B cell (primary cell): ENCODE measurements at regions not wholly inside any gene's neighbourhood (a gene's known extent, or its start where the extent isn't known, plus 50 kb on each side); places are given as distances from the start of the nearest gene placed in this dataset.

Experiments used
- ATAC-seq: fragments of 200-7000 bp; cut with Tn5 transposase; one replicate; pipeline ENCODE4 v1.10.0; 2021; ENCODE audit warnings: low read depth, mild to moderate bottlenecking, moderate number of reproducible peaks, moderate library complexity
- CTCF ChIA-PET: fragments of 350-600 bp; sonication (Branson Sonifier 250); formaldehyde crosslinking; loops from one replicate; lab custom pipeline; 2021; ENCODE audit warnings: antibody characterized with exemption, inconsistent platforms; lab: Charles Lee
- POLR2A ChIA-PET: fragments of 350-600 bp; sonication (Branson Sonifier 250); formaldehyde crosslinking; loops from one replicate; lab custom pipeline; 2021; ENCODE audit warnings: antibody characterized with exemption; lab: Charles Lee
- DNase-seq: peaks from one replicate; pipeline ENCODE4 v3.0.0; 2013
- H2AFZ ChIP-seq: 2 replicates; pipeline ENCODE4 v1.6.1; 2012; ENCODE audit warnings: mild to moderate bottlenecking, low read depth, low read length; ENCODE audit not compliant: insufficient read depth, poor library complexity, severe bottlenecking
- H3K27ac ChIP-seq, 2 donors: 1 replicate in 1 of 2; 2 replicates in 1 of 2; pipeline ENCODE4 v1.5.1; 2012 to 2013; ENCODE audit warnings: low read length in 2 of 2, mild to moderate bottlenecking in 2 of 2, moderate library complexity in 1 of 2
- H3K27me3 ChIP-seq, 4 experiments: fragments of 200-600 bp in 1 of 4; sonication (generic) in 1 of 4; replicated peaks in 1 of 4; 1 replicate in 2 of 4; 2 replicates in 2 of 4; pipeline versions ENCODE4 v1.6.1 to v1.7.0; 2013 to 2016; ENCODE audit warnings: low read length in 3 of 4, mild to moderate bottlenecking in 2 of 4, mixed read lengths in 1 of 4, moderate library complexity in 1 of 4; ENCODE audit not compliant: insufficient read depth in 4 of 4, control insufficient read depth in 3 of 4; ENCODE audit errors: control extremely low read depth in 1 of 4
- H3K36me3 ChIP-seq, 2 experiments: replicated peaks in 1 of 2; 1 replicate in 1 of 2; 2 replicates in 1 of 2; pipeline versions ENCODE4 v1.6.1 to v1.7.1; 2013; ENCODE audit warnings: low read length in 1 of 2; ENCODE audit not compliant: insufficient read depth in 2 of 2, control insufficient read depth in 1 of 2; ENCODE audit errors: control extremely low read depth in 1 of 2, extremely low read depth in 1 of 2
- H3K4me1 ChIP-seq, 2 donors: fragments of 200-600 bp in 1 of 2; sonication (generic) in 1 of 2; 1 replicate in 1 of 2; 2 replicates in 1 of 2; pipeline versions ENCODE4 v1.5.1 to v1.6.1; 2013 to 2017; ENCODE audit warnings: low read length in 2 of 2; ENCODE audit not compliant: control insufficient read depth in 2 of 2, insufficient read depth in 2 of 2
- H3K4me2 ChIP-seq: replicated peaks from 2 replicates; pipeline ENCODE3; 2012; ENCODE audit warnings: mild to moderate bottlenecking, low read depth, low read length; ENCODE audit not compliant: poor library complexity, severe bottlenecking
- H3K4me3 ChIP-seq, 5 experiments: fragments of 200-600 bp in 1 of 5; sonication (generic) in 1 of 5; 1 replicate in 3 of 5; 2 replicates in 2 of 5; pipeline versions ENCODE4 v1.5.1 to v1.7.0; 2011 to 2016; ENCODE audit warnings: low read length in 4 of 5, mild to moderate bottlenecking in 4 of 5, low read depth in 2 of 5, control low read depth in 1 of 5, moderate library complexity in 1 of 5; ENCODE audit not compliant: insufficient read depth in 1 of 5; ENCODE audit errors: control extremely low read depth in 1 of 5, extremely low read depth in 1 of 5
- H3K79me2 ChIP-seq: fragments of 200-600 bp; sonication (generic); one replicate; pipeline ENCODE4 v1.6.0; 2016; ENCODE audit warnings: low read length; ENCODE audit not compliant: control insufficient read depth, insufficient read depth
- H3K9ac ChIP-seq: fragments of 200-600 bp; sonication (generic); 2 replicates; pipeline ENCODE4 v1.6.1; 2017; ENCODE audit warnings: mild to moderate bottlenecking, low read length, moderate library complexity
- H3K9me3 ChIP-seq, 3 donors: one replicate each; pipeline versions ENCODE4 v1.6.1 to v1.7.1; 2013; ENCODE audit warnings: low read length in 2 of 3; ENCODE audit not compliant: control insufficient read depth in 2 of 3, insufficient read depth in 1 of 3; ENCODE audit errors: control extremely low read depth in 1 of 3
- H4K20me1 ChIP-seq: 2 replicates; pipeline ENCODE4 v1.6.0; 2012; ENCODE audit warnings: mild to moderate bottlenecking, low read length; ENCODE audit not compliant: insufficient read depth, control insufficient read depth, poor library complexity, severe bottlenecking
- H3K27ac Mint-ChIP-seq: one replicate; pipeline ENCODE4 v1.8.0; 2021; ENCODE audit warnings: mixed read lengths
- H3K27me3 Mint-ChIP-seq: one replicate; pipeline ENCODE4 v1.8.0; 2021; ENCODE audit warnings: mixed read lengths
- H3K4me1 Mint-ChIP-seq: one replicate; pipeline ENCODE4 v1.8.0; 2021; ENCODE audit warnings: mixed read lengths
- H3K4me3 Mint-ChIP-seq: one replicate; pipeline ENCODE4 v1.8.0; 2021; ENCODE audit warnings: mixed read lengths
- H3K9me3 Mint-ChIP-seq: one replicate; pipeline ENCODE4 v1.8.0; 2022; ENCODE audit warnings: mixed read lengths; ENCODE audit not compliant: insufficient read depth
- CTCF ChIP-seq: fragments of 200-600 bp; IDR thresholded peaks from one replicate; pipeline ENCODE4 v1.8.0; 2022; ENCODE audit warnings: antibody characterized with exemption, mild to moderate bottlenecking
- EZH2 ChIP-seq: IDR thresholded peaks from 2 replicates; pipeline ENCODE4 v1.6.1; 2012; ENCODE audit warnings: borderline replicate concordance, low read depth, mild to moderate bottlenecking, moderate library complexity, low read length; ENCODE audit not compliant: insufficient read depth, poor library complexity, severe bottlenecking
- WGBS: methylation state at CpG from one replicate; pipeline ENCODE4 v1.1.5; 2013; ENCODE audit warnings: missing lambda C conversion rate; ENCODE audit not compliant: insufficient coverage; 5-methylcytosine and 5-hydroxymethylcytosine counted together
- intact Hi-C: fragments of 100-400 bp; cut with micrococcal nuclease; formaldehyde crosslinking; loops from one replicate; pipeline ENCODE4 v1.10.0; 2022

GRCh38 chr10:60454336-60454735 is 64.7 kb upstream of the ANK3 start:
- Histone ChIP-seq H3K4me1 (peaks cover 0 to 4% of the 10 kb centered on the region in 2 donors), H3K4me3 (no peak overlapping the region), H3K27ac (no peak overlapping the region), H3K79me2 (no peaks in the 10 kb centered on the region), H2AFZ (no peak overlapping the region), H3K9ac (no peak overlapping the region), H4K20me1 (no peaks in the 10 kb centered on the region), H3K27me3 (no peaks in the 10 kb centered on the region), H3K4me2 (no peak overlapping the region), H3K9me3 (no peaks in the 10 kb centered on the region), H3K36me3 (no peaks in the 10 kb centered on the region)
- intact Hi-C loops = loop anchor here (10.0 kb wide), 1 partner anchor 60 kb away; no protein-coding TSS in a partner anchor
- ChIA-PET POLR2A (no interaction called here), CTCF (no interaction called here)
- Mint-ChIP-seq H3K9me3 (no peaks in the 10 kb centered on the region), H3K4me3 (no peak overlapping the region), H3K4me1 (peaks cover 15% of the 10 kb centered on the region), H3K27me3 (no peaks in the 10 kb centered on the region), H3K27ac (no peak overlapping the region)
- DNase-seq (no peak), ATAC-seq (no peak)
- TF ChIP-seq CTCF (no peak), EZH2 (no peak)
- WGBS = 100% methylated on average over 1 of the region's 3 CpGs

DNA sequence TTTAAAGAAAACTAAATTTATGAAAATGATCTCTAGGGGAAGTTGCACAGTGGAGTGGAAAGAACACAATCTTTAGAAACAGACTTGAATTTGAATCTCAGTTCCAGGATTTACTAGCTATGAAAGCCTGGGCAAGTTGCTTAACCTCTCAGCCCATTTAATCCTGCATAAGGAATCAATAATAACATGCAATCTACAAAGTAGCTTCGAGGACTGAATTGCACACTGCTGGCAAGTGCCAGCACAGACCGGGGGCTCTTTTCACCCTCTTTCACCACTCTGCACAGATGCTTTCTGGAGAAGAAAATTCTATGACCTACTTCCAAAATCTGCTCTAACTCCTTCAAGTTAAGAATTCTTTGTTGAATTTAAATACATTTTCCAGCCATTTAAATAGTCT is 63.4 kb upstream of the ANK3 start:
- DNase-seq (no peak), ATAC-seq (no peak)
- H4K20me1 ChIP-seq = no peaks in the 10 kb centered on the region
- Mint-ChIP-seq H3K27ac (no peak overlapping the region), H3K9me3 (no peaks in the 10 kb centered on the region), H3K4me1 (peaks cover 15% of the 10 kb centered on the region), H3K4me3 (no peak overlapping the region), H3K27me3 (no peaks in the 10 kb centered on the region)
- no peak overlapping the region for H3K4me3 ChIP-seq
- no peaks in the 10 kb centered on the region for H3K36me3 ChIP-seq
- H2AFZ ChIP-seq = no peak overlapping the region
- no peaks in the 10 kb centered on the region for H3K79me2 ChIP-seq
- TF ChIP-seq CTCF = no peak
- TF ChIP-seq EZH2 = no peak
- 83% methylated on average over 2 of the region's 2 CpGs for WGBS
- H3K9ac ChIP-seq = no peak overlapping the region
- H3K4me1 ChIP-seq = peaks cover 0 to 4% of the 10 kb centered on the region in 2 donors
- H3K27me3 ChIP-seq = no peaks in the 10 kb centered on the region
- H3K4me2 ChIP-seq = no peak overlapping the region
- ChIA-PET CTCF (no interaction called here), POLR2A (no interaction called here)
- no peak overlapping the region for H3K27ac ChIP-seq
- no peaks in the 10 kb centered on the region for H3K9me3 ChIP-seq
- intact Hi-C loops = loop anchor here (10.0 kb wide), 1 partner anchor 62 kb away; no protein-coding TSS in a partner anchor
